ENCODE measurements at regions not wholly inside any gene's neighbourhood (a gene's known extent, or its start where the extent isn't known, plus 50 kb on each side); places are given as distances from the start of the nearest gene placed in this dataset.
A peak's percentile ranks its signal among the peaks of the same experiment; 100 is the strongest.
"Not testable (repeated sequence)": the region's sequence is repeated elsewhere in the genome, so short reads cannot be mapped to it uniquely, and the experiment has no call there.

DNA sequence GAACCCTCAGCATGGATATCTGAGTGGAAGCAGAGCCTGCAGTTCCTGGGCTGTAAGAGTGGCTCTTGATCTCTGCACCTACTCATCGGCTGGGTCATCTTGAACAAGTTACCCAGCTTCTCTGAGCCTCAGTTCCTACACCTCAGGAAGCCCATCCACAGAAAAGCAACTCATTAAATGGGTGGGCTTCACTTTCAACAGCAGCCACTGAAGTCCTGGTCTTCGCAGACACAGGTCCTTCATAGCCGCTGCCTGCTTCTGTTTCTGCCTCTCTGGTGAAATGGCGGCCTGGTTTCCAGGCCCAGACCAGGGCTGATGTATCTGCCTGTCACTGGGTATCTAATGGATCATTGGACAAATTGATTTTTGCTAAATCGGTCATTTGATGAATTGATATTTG, 571.4 kb downstream of the PTPRU start:
- DNase-seq (ENCODE audit: extremely low read depth in 1 of 2, low read depth in 1 of 2) = no peak

DNA sequence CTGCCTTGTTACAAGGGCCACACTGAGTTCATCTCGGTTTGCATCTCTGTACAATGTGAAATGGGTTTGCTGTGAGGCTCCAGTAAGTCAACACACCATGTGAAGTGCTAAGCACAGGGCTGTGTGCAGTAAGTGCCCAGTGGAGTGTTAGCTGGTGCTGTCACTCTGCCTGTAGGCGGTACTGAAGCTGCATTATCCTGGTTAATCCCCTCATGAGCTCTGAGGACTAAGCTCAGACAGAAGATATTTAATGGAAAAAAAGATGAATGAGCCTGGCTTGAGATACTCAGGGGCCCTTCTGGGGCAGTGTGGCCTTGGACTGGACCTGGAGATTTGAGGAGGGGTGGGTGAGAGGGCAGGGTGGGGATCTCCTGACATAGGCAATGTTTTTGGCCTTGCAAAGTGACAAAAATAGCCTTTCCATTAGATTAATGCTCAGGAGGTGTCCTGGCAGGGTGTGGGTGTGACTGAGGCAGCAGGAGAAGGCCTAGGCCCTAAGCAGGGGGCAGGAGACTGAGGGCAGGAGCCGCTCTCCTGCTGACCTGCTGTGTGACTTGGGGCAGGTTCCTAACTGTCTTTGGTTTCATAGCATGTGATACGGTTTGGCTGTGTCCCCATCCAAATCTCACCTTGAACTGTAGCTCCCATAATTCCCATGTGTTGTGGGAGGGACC, 570.5 kb downstream of the PTPRU start:
- DNase-seq (ENCODE audit: extremely low read depth in 1 of 2, low read depth in 1 of 2) = no peak

DNA sequence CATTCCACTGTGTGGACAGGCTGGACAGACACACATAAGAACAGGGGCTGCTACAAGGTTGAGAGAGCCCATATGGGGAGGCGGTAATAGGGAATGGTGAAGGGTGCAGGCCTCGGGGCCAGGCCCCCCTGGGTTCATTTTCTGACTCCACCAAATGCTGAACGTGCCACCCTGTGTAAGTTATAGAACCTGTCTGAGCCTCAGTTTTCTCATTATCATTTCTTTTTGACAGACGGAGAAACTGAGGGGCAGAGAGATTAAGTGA, 569.5 kb downstream of the PTPRU start:
- DNase-seq (ENCODE audit: extremely low read depth in 1 of 2, low read depth in 1 of 2) = no peak

DNA sequence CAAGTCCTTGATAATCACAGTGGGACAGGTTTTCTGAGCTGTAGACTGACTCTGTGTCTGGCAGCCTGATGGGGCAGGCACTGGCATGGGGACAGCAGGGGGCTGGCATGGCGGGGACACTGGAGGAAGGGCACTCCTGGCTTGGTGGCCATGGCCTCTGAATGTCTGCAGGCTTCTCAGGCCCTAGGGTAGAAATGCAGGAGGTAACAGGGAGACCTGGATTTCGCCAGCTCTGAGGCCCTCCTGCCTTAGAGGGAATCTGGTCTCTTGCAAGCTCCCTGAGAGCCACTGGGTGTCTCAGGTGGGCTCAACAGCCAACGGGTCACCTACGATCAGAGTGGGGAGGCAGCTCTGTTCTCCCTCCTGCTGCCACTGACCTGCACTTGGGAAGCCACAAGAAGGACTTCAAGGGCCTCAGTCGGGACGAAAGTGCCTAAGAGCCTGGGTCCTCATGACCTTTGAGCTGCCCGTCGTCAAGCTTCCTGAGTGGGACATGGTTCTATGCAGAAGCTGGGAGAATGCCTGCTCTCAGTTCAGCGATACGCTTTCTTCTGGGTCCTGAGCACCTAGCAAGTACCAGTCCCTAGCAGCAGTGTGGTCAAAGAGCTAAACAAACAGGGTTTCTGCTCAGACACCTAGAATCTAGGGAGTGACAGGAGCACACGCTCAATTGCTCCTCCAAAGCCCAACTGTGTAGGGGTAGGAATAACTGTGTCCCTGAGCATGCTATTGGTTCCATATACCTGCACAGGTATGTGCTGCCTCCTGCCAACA, 569.0 kb downstream of the PTPRU start:
- DNase-seq (ENCODE audit: extremely low read depth in 1 of 2, low read depth in 1 of 2) = no peak

DNA sequence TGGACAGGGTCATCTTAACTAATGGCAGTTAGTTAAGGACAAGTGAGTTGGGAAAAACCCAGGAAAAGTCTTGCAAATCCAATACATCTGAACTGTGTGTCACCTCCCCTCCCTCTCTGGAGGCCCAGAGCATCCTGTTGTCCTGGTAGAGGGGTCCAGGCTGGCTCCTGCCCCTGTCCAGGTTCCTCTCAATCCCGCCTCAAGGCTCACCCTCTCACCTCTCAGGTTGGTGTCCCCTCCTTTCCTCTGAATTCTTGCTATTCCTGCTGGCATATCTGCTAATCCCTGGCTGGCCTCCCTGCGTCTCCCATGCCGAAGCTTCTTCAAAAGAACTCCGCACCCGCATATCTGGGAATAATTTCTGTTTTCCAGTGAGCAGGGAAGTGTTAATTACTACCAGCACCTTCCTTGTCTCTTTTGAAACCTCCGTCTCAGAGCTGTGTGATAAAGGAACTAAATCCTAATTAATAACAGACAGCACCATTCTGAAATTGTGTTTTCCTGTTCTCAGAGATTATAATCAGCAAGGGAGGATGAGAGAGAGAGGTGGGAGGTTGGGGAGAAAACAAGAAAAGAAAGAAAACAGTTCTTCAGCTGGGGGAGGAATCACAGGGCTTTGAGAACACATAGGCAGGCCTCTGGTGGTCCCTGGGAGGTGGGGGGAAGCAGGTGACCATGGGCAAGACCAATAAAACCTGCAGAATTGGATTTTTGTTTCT, 568.0 kb downstream of the PTPRU start:
- DNase-seq (ENCODE audit: extremely low read depth in 1 of 2, low read depth in 1 of 2) = no peak

DNA sequence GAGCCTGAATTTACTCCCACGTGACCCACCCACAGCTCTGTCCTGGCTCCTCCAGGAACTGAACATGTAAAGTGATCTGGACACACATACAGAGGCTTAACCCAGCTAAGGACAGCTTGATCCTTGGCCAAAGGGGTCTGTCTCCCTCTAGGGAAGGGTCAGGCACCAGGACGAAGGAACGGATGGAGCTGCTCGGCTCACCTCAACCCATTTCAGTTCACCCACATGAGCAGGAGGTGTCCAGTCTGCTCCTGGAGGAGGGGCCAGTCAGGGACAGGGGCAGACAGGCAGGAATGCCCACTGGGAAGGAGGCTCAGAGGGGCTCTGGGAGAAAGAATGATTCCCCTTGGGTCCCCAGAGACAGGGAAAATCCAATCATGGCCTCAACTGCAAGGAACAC, 567.2 kb downstream of the PTPRU start:
- no peak for DNase-seq (ENCODE audit: extremely low read depth in 1 of 2, low read depth in 1 of 2)

DNA sequence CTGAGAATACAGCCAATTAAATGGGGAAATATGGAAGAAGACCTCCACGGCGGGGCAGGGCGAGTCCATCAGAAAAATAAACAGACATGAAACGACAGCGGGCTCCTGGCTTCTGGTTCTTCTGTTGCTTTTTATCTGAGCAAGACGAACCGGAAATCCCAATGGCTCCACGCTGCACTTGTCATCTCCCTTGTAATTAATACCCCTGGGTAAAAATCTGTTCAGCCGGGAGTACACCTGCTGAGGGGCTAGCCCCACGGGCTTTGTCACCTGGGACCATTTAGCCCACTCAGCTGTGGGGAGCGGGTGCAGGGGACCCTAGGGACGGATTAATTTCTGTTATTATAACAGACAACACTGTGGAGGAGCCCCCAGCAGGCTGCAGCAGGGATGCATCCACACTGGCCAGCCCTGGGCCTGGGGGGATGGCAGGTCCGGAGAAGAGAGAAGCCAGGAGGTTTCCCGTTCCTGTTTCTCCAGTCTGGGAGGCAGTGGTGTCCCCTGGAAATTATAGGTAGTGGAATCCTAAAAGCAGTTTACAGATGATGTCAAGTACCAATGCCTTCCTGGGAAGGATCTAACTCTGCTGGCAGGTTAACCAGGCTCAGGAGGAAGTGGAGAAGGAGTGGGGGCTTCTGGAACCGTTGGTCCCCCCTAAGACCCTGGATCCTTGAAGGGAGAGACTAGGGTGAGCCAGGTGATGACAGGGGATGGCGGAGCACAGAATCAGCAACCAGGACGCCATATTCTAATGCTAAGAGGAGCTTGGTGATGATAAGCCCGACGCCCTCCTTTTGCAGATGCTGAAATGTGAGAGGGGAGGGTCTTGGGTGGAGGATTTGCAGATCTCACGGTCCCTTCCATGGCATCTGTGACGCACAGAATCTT, 566.1 kb downstream of the PTPRU start:
- no peak for DNase-seq (ENCODE audit: extremely low read depth in 1 of 2, low read depth in 1 of 2)

DNA sequence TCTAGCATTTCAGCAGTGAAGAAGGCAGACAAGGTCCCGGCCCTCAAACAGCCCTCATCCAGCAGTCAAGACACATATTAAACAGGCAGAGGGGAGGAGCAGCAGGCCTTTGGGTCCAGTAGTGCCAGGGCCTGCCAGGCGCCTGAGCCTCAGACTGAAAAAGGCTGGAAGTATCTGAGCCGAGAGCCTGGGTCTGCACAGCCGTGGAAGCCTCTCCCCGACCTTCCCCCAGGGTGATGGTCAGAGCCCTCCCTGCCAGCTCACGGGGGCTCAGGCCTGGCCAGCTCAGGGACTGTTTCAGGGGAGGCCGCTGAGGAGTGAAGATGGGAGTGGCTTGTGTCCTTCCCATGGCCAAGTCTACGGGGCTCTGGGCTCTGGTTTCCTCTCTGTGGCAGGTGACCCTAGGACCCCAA, 565.2 kb downstream of the PTPRU start:
- DNase-seq (ENCODE audit: extremely low read depth in 1 of 2, low read depth in 1 of 2) = no peak

DNA sequence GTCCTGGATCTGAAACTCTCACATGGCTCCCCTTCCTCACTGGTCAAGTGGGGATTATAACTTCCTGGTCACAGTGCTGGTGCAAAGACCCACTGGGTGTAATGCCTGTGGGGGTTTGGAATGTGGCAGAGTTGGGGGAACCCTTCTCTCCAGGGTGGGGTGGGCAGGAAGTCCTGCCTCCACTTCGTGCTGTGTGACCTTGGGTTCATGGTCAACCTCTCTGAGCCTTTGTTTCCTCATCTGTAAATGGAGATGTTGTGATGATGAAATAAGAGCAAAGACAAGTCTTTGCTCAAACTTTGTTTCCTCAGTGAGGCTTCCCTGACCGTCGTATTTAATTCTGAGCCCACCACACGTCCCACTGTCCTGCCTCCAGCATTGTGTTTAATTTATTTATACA, 564.7 kb downstream of the PTPRU start:
- DNase-seq (ENCODE audit: extremely low read depth in 1 of 2, low read depth in 1 of 2) = no peak

DNA sequence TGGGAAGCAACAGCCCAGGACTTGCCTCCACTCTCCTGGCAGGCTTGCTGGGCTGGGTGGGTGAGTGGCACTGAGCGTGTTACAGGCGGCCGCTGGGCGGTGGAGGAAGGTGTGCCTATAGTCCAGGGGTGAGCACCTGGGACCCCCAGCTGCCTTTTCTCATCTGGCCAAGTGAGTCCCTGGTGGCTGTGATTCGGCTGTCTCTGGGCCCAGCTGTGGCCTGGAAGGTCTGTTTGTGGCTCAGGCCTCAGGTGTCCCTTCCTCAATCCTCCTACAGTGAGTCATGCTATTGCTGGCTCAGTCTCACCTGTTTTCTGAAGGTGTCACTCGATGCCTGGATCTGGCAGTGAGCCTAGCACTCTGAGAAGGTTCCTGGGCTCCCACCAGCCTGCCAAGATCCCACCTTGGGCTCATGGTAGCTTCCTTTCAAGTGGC, 564.2 kb downstream of the PTPRU start:
- DNase-seq (ENCODE audit: extremely low read depth in 1 of 2, low read depth in 1 of 2) = no peak

DNA sequence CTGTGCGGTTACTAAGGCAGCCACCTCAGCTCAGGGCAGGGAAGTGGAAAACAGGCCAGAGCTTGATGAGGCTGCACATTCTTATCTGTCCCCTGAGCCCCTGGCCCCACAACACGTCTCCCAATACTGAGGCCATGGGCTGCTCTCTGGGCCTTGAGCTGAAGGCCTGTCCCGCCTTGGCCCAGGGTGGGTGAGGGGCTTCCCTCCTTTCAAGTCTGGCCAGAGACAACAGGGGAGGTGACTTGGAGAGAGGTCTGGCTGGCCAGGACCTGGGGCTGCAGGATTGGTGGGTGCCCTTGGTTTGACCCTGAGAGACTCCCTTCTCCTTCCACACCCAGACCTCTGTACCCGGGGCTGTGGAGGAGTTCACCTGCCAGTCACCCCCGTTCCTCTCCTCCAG, 563.8 kb downstream of the PTPRU start:
- no peak for DNase-seq (ENCODE audit: extremely low read depth in 1 of 2, low read depth in 1 of 2)

DNA sequence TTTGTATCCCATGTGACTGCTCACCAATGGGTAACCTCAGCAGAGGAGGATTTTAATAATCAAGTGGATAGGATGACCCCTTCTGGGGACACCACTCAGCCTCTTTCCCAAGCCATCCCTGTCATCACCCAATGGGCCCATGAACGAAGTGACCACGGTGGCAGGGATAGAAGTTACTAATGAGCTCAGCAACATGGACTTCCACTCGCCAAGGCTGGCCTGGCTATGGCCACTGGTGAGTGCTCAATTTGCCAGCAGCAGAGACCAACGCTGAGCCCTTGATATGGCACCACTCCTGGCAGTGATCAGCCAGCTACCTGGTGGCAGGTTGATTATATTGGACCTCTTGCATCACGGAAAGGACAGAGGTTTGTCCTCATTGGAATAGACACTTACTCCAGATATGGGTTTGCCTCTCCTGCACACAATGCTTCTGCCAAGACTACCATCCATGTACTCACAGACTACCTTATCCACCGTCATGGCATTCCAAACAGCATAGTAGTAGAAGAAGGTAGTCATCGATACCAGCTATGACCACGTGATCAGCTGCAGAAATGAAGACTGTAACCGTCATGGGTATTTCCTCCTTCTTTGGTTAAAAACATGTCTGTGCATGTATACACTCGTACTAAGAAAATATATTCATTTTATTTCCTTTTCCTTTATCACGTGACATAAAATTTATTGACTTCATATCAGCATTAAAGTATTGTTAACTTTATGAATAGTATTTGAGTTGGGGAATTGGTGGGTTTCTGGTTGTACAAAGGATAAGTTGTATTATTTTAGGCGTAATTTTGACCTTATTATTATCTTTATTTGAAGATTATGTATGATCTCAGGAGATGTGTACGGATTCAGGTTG, 562.6 kb downstream of the PTPRU start:
- no peak for DNase-seq (ENCODE audit: extremely low read depth in 1 of 2, low read depth in 1 of 2)

DNA sequence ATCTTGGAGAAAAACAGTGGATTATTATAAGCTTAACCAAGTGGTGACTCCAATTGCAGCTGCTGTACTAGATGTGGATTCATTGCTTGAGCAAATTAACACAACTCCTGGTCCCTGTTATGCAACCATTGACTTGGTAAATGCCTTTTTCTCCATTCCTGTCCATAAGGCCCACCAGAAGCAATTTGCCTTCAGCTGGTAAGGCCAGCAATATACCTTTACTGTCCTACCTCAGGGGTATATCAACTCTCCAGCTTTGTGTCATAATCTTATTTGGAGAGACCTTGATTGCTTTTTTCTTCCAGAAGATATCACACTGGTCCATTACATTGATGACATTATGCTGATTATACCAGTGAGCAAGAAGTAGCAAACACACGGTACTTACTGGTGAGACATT, 560.8 kb downstream of the PTPRU start:
- not testable (repeated sequence) for DNase-seq (ENCODE audit: extremely low read depth in 1 of 2, low read depth in 1 of 2)

DNA sequence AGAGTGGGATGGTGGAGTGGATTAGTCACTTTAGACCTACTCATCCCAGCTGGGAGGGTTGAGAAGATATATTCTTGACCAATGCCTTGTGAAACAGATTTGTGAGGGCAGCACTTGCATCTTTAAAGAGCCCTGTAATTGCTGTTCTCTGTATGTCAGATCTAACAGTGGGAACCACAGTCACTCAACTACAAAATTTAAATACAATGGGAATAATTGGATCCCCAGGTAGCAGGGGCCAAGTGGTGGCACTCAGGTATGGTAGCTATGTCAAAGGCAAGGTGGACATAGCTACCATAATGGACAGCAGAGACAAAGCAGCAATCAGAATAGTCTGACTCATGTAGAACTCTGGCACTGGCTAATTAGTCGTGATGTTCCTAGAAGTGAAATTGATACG, 559.6 kb downstream of the PTPRU start:
- not testable (repeated sequence) for DNase-seq (ENCODE audit: extremely low read depth in 1 of 2, low read depth in 1 of 2)

DNA sequence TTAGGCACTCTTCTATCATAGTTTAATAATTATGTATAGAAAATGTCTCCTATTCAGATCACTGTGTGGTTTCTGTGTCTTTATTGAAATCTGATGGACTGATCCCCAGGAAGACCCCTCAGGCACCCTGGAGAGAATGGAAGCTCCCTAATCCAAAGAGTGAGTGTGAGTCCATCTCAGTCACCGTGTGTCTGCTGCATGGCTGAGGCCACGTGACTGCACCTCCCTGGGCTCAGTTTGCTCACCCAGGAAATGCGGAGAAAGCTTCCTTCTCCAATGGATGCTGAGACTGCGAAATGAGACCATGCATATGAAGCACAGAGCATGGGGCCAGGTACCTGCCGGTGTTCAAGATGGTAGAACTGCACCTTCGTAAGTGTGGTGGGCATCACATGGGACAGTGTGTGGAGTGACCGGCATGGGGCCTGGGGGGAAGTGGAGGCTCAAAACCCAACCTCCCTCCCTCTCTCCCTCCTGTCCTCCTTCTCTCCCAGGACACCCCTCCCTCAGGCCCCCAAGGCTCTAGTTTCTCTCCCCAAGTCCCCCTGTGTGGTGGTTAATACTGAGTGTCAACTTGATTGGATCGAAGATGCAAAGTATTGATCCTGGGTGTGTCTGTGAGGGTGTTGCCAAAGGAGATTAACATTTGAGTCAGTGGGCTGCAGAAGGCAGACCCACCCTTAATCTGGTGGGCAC, 557.5 kb downstream of the PTPRU start:
- no peak for DNase-seq (ENCODE audit: extremely low read depth in 1 of 2, low read depth in 1 of 2)

DNA sequence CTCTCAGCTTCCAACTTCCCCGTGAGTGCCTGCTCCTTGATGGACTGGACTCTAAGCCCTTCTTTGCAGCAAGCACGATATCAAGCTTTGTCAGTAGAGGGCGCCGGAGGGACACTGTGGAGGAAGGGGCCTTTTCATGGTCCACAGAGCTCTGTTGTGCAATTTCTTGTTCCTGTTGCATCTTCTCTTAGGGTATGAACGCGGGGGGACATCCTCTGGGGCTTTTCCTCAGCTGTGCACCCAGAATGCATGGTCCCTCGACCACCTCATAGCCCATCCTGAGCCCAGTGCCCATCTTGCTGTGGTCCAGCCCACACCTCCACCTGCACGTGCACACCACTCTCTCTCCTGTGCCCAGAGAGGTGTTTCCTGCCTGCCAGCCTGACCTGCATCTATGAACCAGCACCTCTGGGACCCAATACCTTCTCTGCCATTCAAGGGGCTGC, 556.8 kb downstream of the PTPRU start:
- peak; percentile 25 to 60 for DNase-seq (ENCODE audit: extremely low read depth in 1 of 2, low read depth in 1 of 2)

DNA sequence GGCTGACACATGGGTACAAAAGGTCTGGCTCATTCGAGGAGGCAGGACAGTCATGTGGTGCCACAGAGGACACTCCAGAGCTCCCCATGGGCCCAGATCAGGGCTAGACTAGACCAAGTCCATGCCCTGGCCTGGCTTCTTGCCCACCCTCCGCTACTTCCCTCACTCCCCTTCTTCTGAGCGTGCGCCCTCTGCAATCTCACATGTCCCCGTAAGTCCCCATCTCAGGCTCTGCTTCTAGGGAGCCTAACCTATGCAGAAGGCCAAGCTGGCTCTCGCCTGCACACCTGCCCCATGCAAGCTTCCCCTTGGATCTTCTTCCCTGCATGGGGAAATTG, 553.6 kb downstream of the PTPRU start:
- DNase-seq (ENCODE audit: extremely low read depth in 1 of 2, low read depth in 1 of 2) = no peak

DNA sequence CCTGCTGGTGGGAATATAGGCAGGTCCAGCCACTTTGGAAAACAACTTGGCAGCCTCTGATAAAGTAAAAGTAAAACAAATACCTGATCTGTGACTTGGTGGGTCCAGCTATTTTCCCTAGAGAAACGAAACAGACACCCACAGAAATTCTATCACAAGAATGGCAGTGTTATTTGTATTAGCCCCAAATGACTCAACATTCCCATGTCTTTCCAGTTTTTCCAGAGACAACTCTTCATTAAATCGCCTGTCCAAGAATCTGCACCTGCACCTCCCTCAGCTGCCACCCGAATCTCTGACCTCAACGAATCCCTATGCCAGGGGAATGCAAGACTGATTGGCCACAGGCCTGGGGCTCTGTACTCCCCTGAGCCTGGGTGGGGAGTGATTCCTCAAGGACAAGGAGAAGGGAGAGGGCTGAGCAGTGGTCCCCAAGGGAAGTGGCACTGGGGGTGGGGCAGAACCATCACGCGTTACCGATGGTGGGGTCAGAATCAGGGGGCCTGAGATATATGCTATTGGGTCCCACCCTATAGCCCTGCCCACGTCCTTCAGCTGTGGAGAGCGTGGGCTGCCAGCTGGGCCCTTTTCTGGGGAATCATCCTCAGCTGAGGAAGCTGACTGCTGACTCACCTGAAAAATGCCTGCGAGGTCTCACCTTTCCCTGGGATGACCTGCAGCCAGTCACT, 553.0 kb downstream of the PTPRU start:
- DNase-seq (ENCODE audit: extremely low read depth in 1 of 2, low read depth in 1 of 2) = no peak
